ENCODE measurements at regions not wholly inside any gene's neighbourhood (a gene's known extent, or its start where the extent isn't known, plus 50 kb on each side); places are given as distances from the start of the nearest gene placed in this dataset.
A peak's percentile ranks its signal among the peaks of the same experiment; 100 is the strongest.
"Not testable (repeated sequence)": the region's sequence is repeated elsewhere in the genome, so short reads cannot be mapped to it uniquely, and the experiment has no call there.

DNA sequence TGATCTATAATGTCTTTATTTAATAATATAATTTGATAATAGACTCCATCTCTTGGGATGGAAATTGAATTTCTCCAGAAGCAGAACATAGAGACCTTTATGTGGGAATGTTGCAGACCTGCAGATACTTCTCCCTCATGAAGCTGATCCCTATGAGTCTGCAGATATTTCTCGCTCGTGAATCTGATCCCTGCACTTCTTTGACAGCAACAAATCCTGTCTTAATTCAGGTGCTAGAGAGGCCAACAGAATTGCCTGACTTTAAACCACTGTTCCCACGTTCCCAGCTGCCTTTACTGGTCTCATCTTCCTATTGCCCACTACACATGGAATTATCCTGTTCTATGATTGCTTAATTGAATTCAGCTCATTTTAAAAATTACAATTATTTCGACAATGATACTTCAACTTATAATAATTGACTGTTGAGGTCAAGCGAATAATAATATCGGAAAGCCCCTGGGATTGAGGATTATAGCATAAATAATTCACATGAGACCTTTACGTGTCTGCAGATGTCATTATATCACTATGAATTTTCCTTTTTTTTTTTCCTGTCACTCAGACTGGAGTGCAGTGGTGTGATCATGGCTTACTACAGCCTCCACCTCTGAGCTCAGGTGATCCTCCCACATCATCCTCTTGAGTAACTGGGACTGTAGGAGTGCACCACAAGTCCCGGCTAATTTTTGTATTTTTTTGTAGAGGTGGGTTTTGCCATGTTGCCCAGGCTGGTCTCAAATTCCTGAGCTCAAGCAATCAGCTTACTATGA lies 486.4 kb upstream of the ADARB2 start:
- DNase-seq (ENCODE audit: low read depth in 4 of 4, low spot score in 2 of 4) = no peak

DNA sequence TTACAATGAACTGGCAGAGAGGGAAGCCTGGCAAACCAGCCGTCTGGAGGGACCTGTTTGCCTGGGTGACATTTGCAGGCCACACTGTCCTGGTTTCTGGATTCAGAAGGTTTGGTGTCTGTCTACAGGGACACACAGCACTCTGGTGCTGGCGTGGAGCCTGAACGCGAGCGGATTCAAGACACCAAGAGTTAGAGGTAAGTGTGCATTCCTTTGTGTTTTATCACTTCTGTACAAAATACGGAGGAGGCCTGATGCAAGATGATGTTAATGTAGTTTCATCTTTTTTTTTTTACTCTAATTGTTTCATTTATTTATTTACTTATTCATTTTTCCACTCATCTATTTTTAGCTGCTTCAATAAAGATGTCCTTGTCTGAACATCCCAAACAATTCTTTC lies 485.3 kb upstream of the ADARB2 start:
- DNase-seq (ENCODE audit: low read depth in 4 of 4, low spot score in 2 of 4) = no peak

- DNase-seq (ENCODE audit: low read depth in 4 of 4, low spot score in 2 of 4) = peak in 1 of 4 donors; percentile 19
Measured at GRCh38 chr10:2214805-2215204, 477.5 kb upstream of the ADARB2 start.

GRCh38 chr10:2214092-2214491 lies 476.8 kb upstream of the ADARB2 start:
- no peak for DNase-seq (ENCODE audit: low read depth in 4 of 4, low spot score in 2 of 4)

DNA sequence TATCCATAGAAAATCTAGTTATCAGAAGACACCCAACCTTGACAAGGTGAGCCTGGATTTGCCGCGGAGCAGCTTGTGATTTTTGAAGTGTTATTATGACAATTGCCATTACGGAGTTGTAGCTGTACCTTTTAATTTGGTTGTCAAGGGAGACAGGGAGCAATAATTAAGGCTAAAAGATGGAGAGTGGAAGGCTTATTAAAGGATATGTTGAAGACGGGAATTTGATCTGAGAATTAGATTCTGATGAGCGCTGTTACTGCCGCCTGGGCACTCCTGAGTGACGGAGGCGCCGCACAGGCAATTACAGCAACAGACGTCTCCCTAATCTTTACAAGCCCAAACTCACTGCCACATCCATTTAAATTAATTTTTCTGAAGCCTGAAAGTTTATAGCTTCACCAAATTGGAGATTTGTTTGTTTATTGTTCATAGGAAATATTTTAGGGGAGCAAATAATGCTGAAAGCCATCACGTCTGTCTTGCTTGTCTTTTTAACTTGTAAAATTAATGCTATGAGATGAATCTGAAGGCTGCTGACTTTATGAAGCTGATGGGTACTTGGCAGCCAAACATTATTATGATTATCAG lies 475.0 kb upstream of the ADARB2 start:
- DNase-seq (ENCODE audit: low read depth in 4 of 4, low spot score in 2 of 4) = no peak

DNA sequence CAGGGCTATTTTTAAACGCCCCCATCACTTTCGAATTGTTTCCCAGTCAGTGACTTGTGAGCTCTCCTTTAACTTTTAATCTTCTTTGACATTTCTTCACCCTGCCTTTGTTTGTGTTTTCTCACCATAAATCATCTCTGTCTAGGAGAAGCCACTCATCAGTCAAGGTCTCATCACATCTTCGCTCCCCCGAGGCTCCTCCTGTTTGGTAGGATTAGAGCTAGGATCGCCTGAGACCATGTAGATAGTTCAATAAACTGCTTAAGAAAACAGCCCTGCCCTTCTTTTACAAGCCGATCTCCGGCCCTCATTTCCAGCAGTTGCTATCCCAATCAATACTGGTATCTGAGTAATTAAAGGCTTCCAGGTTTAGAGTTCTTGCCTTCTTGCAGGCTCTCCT lies 472.8 kb upstream of the ADARB2 start:
- no peak for DNase-seq (ENCODE audit: low read depth in 4 of 4, low spot score in 2 of 4)

GRCh38 chr10:2208106-2208505 lies 470.8 kb upstream of the ADARB2 start:
- no peak for DNase-seq (ENCODE audit: low read depth in 4 of 4, low spot score in 2 of 4)

DNA sequence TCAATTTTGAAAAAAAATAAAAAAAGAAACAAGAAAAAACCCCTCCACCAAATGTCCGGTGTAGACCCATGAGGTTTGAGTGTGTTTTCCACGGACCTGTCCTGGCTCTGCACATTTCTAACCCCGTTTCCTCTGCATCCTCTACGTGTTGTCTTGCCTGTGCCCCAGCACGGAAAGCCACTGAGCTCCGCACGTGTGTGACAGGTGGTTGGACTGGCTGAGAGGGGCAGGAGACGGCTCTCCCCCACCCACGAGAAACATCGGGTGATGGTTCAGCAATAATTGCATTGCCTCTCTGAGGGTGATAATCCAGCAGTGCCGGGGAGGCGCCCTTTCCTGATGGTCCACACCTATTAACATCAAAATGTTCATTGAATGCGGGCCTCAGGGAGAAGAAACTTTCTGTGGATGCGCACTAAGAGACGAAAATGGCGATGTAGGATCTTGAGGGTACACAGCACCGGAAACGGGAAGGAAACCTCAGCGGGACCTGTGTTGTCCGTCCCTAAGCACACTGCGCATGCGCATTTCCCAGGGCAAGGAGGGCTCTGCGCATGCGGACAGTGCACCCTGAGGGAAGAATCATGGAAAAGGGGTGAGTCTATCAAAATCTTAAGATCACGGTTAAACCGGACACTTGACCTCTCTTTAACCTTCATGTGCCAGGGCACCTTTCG lies 470.1 kb upstream of the ADARB2 start:
- DNase-seq (ENCODE audit: low read depth in 4 of 4, low spot score in 2 of 4) = no peak

- DNase-seq (ENCODE audit: low read depth in 4 of 4, low spot score in 2 of 4) = no peak
Measured at GRCh38 chr10:2205406-2205805, 468.1 kb upstream of the ADARB2 start.

- peak in 3 of 4 donors; percentile 7 to 32 (median 14) for DNase-seq (ENCODE audit: low read depth in 4 of 4, low spot score in 2 of 4)
Measured at GRCh38 chr10:2202401-2202800, 465.1 kb upstream of the ADARB2 start.

- no peak for DNase-seq (ENCODE audit: low read depth in 4 of 4, low spot score in 2 of 4)
Measured at GRCh38 chr10:2201534-2202099, 464.3 kb upstream of the ADARB2 start.

DNA sequence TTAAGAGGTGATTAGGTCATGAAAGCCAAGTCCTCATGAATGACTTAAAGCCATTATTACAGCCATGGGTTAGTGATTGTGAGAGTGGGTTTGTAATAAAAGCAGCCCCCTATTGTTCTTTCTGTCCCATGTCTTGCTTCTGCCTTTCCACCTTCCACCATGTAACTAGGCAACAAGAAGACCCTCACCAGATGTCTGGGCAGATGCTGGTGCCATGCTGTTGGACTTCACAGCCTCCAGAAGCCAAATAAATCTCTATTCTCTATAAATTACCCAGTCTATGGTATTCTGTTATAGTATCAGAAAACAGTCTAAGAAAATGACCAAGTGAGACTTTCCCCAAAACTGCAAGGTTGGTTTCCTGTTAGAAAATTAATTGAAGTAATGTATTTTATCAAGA lies 460.3 kb upstream of the ADARB2 start:
- DNase-seq (ENCODE audit: low read depth in 4 of 4, low spot score in 2 of 4) = no peak

DNA sequence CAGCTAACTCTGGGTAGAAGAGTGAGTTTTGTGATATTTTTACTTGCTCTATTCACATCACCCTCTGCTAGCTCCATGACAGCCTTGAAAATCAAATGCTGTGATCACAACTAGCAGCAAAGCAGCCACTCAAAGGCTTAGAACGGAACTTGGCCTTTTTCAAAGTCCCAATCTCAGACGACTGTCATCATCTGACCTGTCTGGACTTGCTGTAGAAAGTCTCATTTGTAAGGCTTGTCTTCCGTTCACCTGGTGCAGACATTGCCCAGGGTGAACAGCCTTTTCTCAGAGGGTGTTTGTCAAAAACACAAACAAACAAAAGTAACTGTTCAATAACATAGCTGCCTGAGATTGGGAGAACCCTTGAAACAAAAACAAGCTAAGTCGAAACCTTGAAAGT lies 458.9 kb upstream of the ADARB2 start:
- DNase-seq (ENCODE audit: low read depth in 4 of 4, low spot score in 2 of 4) = no peak

DNA sequence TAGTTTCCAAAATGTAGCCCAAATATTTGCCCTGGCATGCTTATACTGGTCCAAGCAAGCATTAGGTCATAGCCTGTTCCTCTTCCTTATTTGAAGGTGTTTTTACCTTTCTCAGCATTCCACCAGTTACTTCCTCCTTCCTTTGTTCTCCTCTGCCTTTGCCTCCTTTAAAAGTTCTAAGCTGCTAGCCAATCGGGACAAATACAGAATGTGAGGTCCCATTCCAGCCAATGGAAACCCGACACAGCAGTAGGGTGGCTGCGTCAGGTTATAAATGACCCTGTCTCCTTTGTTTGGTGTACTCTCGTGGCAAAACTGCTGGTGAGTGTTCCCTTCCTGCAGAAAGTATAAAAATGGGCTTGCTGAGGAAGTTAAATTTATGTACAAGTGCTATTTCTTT lies 452.0 kb upstream of the ADARB2 start:
- not testable (repeated sequence) for DNase-seq (ENCODE audit: low read depth in 4 of 4, low spot score in 2 of 4)

DNA sequence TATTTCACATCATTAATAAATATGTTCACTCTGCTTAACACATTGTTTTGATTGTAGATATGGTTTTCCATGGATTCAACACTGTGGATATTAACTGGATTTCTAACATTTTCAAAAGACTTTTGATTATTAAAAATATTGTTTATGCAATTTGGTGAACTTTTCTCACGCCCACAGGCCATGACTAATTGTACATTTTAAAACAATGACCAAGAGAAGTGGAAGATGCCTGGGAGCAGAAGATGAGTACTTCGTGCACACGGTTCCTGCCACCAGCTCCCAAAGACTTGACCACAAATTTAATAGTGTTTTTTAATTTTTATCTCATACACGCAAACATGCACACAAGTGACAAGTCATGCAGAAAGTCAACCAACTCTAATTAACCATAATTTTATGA lies 451.0 kb upstream of the ADARB2 start:
- DNase-seq (ENCODE audit: low read depth in 4 of 4, low spot score in 2 of 4) = no peak

- DNase-seq (ENCODE audit: low read depth in 4 of 4, low spot score in 2 of 4) = no peak
Measured at GRCh38 chr10:2173327-2173726, 436.0 kb upstream of the ADARB2 start.

- no peak for DNase-seq (ENCODE audit: low read depth in 4 of 4, low spot score in 2 of 4)
Measured at GRCh38 chr10:2165771-2166460, 428.6 kb upstream of the ADARB2 start.

DNA sequence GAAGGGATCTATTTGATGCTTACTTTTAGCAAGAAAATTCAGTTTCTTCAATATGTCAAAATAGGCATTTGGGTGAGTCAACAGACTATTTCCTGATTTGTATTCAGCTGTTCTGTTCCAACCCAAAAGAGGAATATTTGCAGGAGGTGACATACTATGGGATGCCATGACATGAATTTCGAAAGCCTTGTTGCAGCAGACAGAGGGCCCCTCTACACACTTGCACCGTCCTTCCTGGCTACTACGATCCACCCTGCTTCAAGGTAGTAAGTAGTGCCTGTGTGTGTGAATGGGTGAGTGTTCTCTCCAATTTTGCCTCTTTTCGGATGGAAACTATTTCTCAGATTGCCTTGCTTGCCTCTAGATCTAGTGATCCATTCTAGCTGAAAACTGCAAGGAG lies 413.0 kb upstream of the ADARB2 start:
- no peak for DNase-seq (ENCODE audit: low read depth in 4 of 4, low spot score in 2 of 4)

DNA sequence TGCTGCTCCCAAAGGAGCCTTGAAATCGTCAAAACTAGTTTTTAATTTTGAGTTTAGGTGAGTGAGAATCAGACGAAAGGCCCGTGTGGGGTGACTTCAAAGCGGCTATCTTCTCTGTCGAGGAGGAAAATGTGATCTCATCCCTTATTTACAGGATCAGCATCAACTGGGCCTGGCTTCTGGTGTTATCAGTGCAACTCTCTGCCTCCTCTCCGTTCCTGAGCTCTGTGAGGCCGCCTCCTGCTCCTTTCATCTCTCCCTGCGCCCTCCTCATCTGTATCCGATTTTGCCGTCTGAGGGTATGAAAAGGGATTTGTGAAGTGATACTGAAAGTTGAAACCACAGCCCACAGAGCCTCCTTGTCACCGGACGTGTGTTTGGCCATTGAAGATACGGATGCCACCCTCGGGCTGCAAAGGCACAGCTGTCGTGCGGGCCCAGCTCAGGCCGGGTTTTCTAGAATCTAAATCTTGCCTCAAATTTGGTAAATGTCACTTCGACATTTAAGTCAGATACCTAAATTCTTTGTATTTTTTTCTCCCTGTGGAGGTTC lies 408.7 kb upstream of the ADARB2 start:
- DNase-seq (ENCODE audit: low read depth in 4 of 4, low spot score in 2 of 4) = peak in 2 of 4 donors; percentile 12 to 23

DNA sequence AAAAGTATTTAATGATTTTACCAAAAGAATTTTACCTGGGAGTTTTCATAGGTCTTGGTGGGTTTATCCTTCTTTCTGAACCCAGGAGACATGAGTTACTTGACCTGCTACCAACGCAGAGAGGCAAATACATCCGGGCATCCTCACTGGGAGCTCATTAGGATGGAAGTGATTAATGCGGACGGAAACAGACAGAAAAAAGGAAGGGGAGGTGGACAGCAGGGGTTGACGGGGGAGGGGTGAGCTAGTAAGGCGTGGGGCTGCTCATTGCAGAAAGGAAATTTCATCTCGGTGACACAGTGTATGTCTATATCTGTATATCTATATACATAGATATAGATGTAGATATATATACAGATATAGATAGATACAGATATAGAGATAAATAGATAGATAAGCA lies 408.2 kb upstream of the ADARB2 start:
- DNase-seq (ENCODE audit: low read depth in 4 of 4, low spot score in 2 of 4) = no peak

- DNase-seq (ENCODE audit: low read depth in 4 of 4, low spot score in 2 of 4) = no peak
Measured at GRCh38 chr10:2144584-2144983, 407.3 kb upstream of the ADARB2 start.
